Pancreas (tissue), 10 donors: ENCODE measurements at regions not wholly inside any gene's neighbourhood (a gene's known extent, or its start where the extent isn't known, plus 50 kb on each side); places are given as distances from the start of the nearest gene placed in this dataset.

Source experiments
- ATAC-seq, 4 donors: fragments of 200-7000 bp; cut with Tn5 transposase; one replicate each; pipeline versions ENCODE4 v1.8.0 to v1.9.1; 2020; ENCODE audit warnings: mild to moderate bottlenecking in 4 of 4, moderate library complexity in 4 of 4
- DNase-seq, 6 donors: peaks; one replicate each; pipeline ENCODE4 v3.0.0-alpha.2; 2020
- FAIRE-seq: peaks from 2 replicates; lab custom pipeline; 2012; peaks lifted over from hg19 to GRCh38; lab: Jason Lieb, UNC
- H3K27ac ChIP-seq, 4 donors: fragments of 200-600 bp; sonication (generic); 1 replicate in 3 of 4; 2 replicates in 1 of 4; pipeline versions ENCODE4 v1.5.0 to v1.8.0; 2020
- H3K27me3 ChIP-seq, 4 donors: fragments of 200-600 bp; one replicate each; pipeline ENCODE4 v1.8.0; 2021
- H3K36me3 ChIP-seq, 3 donors: fragments of 200-600 bp; sonication (generic) in 1 of 3; one replicate each; pipeline versions ENCODE4 v1.5.0 to v1.8.0; 2020 to 2021
- H3K4me1 ChIP-seq, 3 donors: fragments of 200-600 bp; one replicate each; pipeline ENCODE4 v1.8.0; 2021
- H3K4me3 ChIP-seq, 4 donors: fragments of 200-600 bp; sonication (generic) in 2 of 4; one replicate each; pipeline versions ENCODE4 v1.5.0 to v1.8.0; 2020 to 2021
- H3K9me3 ChIP-seq, 4 donors: fragments of 200-600 bp; one replicate each; pipeline ENCODE4 v1.8.0; 2021
- CTCF ChIP-seq, 4 donors: fragments of 200-600 bp; sonication (generic) in 3 of 4; IDR thresholded peaks; one replicate each; pipeline versions ENCODE4 v1.5.0 to v1.8.0; 2021; ENCODE audit warnings: antibody characterized with exemption in 4 of 4
- WGBS, 2 donors: extraction: QIAGEN DNeasy Blood & Tissue Kit; methylation state at CpG; one replicate each; pipeline ENCODE4 v1.1.7; 2013; 5-methylcytosine and 5-hydroxymethylcytosine counted together
- intact Hi-C, 3 donors: fragments of 100-400 bp; cut with DNase I; formaldehyde crosslinking; loops; one replicate each; pipeline versions ENCODE4 v1.11.1 to v1.14.2; 2022
- donor health status: healthy with polysubstance abuse.
- donor health status: DM: no; HTN: no; CAD: no; lungs with moderate emphysema.
- donor health status: DM: no; HTN: no; CAD: no.
- donor health status: control.
- donor health status: control.
- donor health status: Bipolar disorder and iron deficiency.
- donor health status: DM: yes; HTN: yes; CAD: no.
- donor health status: DM: no; HTN: no; CAD: no.
- donor health status: DM: no; HTN: no; CAD: no.
- donor health status: DM: yes; HTN: yes; CAD: no.

GRCh38 chr20:52461582-52461981 is 270.0 kb upstream of the ZFP64 start:
- Histone ChIP-seq H3K4me3 (no peak overlapping the region), H3K27me3 (peaks cover 0 to 8% (median 0%) of the 10 kb centered on the region in 4 donors), H3K4me1 (no peaks in the 10 kb centered on the region), H3K36me3 (no peaks in the 10 kb centered on the region), H3K27ac (no peak overlapping the region), H3K9me3 (no peaks in the 10 kb centered on the region)
- no peak for DNase-seq
- 56 to 67% methylated on average over 7 of the region's 7 CpGs for WGBS, 2 donors
- no peak for TF ChIP-seq CTCF (IDR thresholded peaks at IDR 0.05)
- FAIRE-seq: no peak
- no peak for ATAC-seq
- intact Hi-C loops: no loop called here

GRCh38 chr20:52459150-52459549 is 267.6 kb upstream of the ZFP64 start:
- intact Hi-C loops: no loop called here
- no peaks in the 10 kb centered on the region for H3K36me3 ChIP-seq
- no peaks in the 10 kb centered on the region for H3K4me1 ChIP-seq
- DNase-seq (no peak), ATAC-seq (no peak), FAIRE-seq (no peak)
- H3K27me3 ChIP-seq: peaks cover 0 to 8% (median 0%) of the 10 kb centered on the region in 4 donors
- H3K27ac ChIP-seq: no peak overlapping the region
- WGBS, 2 donors: 73 to 86% methylated on average over 4 of the region's 4 CpGs
- H3K9me3 ChIP-seq: no peaks in the 10 kb centered on the region
- no peak for TF ChIP-seq CTCF (IDR thresholded peaks at IDR 0.05)
- H3K4me3 ChIP-seq: no peak overlapping the region

- Histone ChIP-seq H3K27me3 (peaks cover 0 to 8% (median 0%) of the 10 kb centered on the region in 4 donors), H3K9me3 (no peaks in the 10 kb centered on the region), H3K27ac (no peak overlapping the region), H3K36me3 (no peaks in the 10 kb centered on the region), H3K4me3 (no peak overlapping the region), H3K4me1 (no peaks in the 10 kb centered on the region)
- DNase-seq: no peak
- no peak for TF ChIP-seq CTCF (IDR thresholded peaks at IDR 0.05)
- ATAC-seq: no peak
- intact Hi-C loops: no loop called here
- WGBS, 2 donors: 87 to 89% methylated on average over 2 of the region's 2 CpGs
- no peak for FAIRE-seq
Measured at GRCh38 chr20:52457826-52458225, 266.2 kb upstream of the ZFP64 start.

- FAIRE-seq: no peak
- no peak for DNase-seq
- intact Hi-C loops: no loop called here
- H3K27ac ChIP-seq: no peak overlapping the region
- H3K27me3 ChIP-seq: peaks cover 0 to 3% (median 0%) of the 10 kb centered on the region in 4 donors
- no peak for ATAC-seq
- TF ChIP-seq CTCF (IDR thresholded peaks at IDR 0.05): no peak
- H3K9me3 ChIP-seq: no peaks in the 10 kb centered on the region
- WGBS, 2 donors: 65 to 72% methylated on average over 2 of the region's 2 CpGs
- no peaks in the 10 kb centered on the region for H3K36me3 ChIP-seq
- no peaks in the 10 kb centered on the region for H3K4me1 ChIP-seq
- H3K4me3 ChIP-seq: no peak overlapping the region
Measured at GRCh38 chr20:52454660-52455059, 263.1 kb upstream of the ZFP64 start.

- intact Hi-C loops: no loop called here
- WGBS, 2 donors: 40 to 49% methylated on average over 7 of the region's 7 CpGs
- FAIRE-seq: no peak
Measured at GRCh38 chr20:52448513-52449232, 257.1 kb upstream of the ZFP64 start.

More at GRCh38 chr20:52448513-52449232, 257.1 kb upstream of the ZFP64 start:
- Histone ChIP-seq H3K4me3 (no peak overlapping the region), H3K9me3 (no peaks in the 10 kb centered on the region), H3K27ac (no peak overlapping the region), H3K4me1 (no peaks in the 10 kb centered on the region), H3K27me3 (peaks cover 0 to 3% (median 0%) of the 10 kb centered on the region in 4 donors), H3K36me3 (no peaks in the 10 kb centered on the region)
- no peak for TF ChIP-seq CTCF (IDR thresholded peaks at IDR 0.05)
- no peak for ATAC-seq
- no peak for DNase-seq
